ENCODE measurements at regions not wholly inside any gene's neighbourhood (a gene's known extent, or its start where the extent isn't known, plus 50 kb on each side); places are given as distances from the start of the nearest gene placed in this dataset.

- no peak overlapping the region for H3K4me3 Mint-ChIP-seq (ENCODE audit: unreplicated experiment)
- intact Hi-C loops (cut with micrococcal nuclease; ENCODE audit: unreplicated experiment): no loop called here
- no TSS peak for BruUV-seq (replicated peaks)
Measured at GRCh38 chr14:97730706-97731105, 933.5 kb downstream of the VRK1 start.

GRCh38 chr14:97731800-97732199 lies 934.6 kb downstream of the VRK1 start:
- no peaks in the 10 kb centered on the region for H3K36me3 ChIP-seq (ENCODE audit: control insufficient read depth, insufficient read depth, low read length)
- H3K4me3 ChIP-seq (ENCODE audit: low read depth, low read length): no peak overlapping the region
- intact Hi-C loops (cut with micrococcal nuclease; ENCODE audit: unreplicated experiment): no loop called here
- no peak overlapping the region for H3K27ac Mint-ChIP-seq (ENCODE audit: unreplicated experiment)
- H3K4me3 Mint-ChIP-seq (ENCODE audit: unreplicated experiment): no peak overlapping the region
- no peaks in the 10 kb centered on the region for H3K9me3 ChIP-seq
- H3K36me3 Mint-ChIP-seq (ENCODE audit: insufficient read depth, unreplicated experiment): no peaks in the 10 kb centered on the region
- peaks cover 9% of the 10 kb centered on the region for H3K9me3 Mint-ChIP-seq (ENCODE audit: unreplicated experiment)
- peaks cover 2% of the 10 kb centered on the region for H3K27me3 Mint-ChIP-seq (ENCODE audit: insufficient read depth, unreplicated experiment)
- ChIA-PET POLR2A (no interaction called here), CTCF (no interaction called here)
- no peak for TF ChIP-seq CTCF (IDR thresholded peaks at IDR 0.05; ENCODE audit: insufficient read depth in 1 of 2, low read depth in 1 of 2, low read length in 1 of 2, severe bottlenecking in 1 of 2, unreplicated experiment in 1 of 2)
- no TSS peak for BruUV-seq (replicated peaks)
- DNase-seq: no peak
- H3K4me1 Mint-ChIP-seq (ENCODE audit: low read depth, unreplicated experiment): no peaks in the 10 kb centered on the region
- H3K27me3 ChIP-seq (replicated peaks; ENCODE audit: control insufficient read depth, insufficient read depth, low read length): no peaks in the 10 kb centered on the region
- H3K4me1 ChIP-seq: no peaks in the 10 kb centered on the region

More at GRCh38 chr14:97730706-97731105, 933.5 kb downstream of the VRK1 start:
- Mint-ChIP-seq H3K4me1 (ENCODE audit: low read depth, unreplicated experiment) (no peaks in the 10 kb centered on the region), H3K27me3 (ENCODE audit: insufficient read depth, unreplicated experiment) (peaks cover 2% of the 10 kb centered on the region), H3K9me3 (ENCODE audit: unreplicated experiment) (peaks cover 9% of the 10 kb centered on the region), H3K36me3 (ENCODE audit: insufficient read depth, unreplicated experiment) (no peaks in the 10 kb centered on the region), H3K27ac (ENCODE audit: unreplicated experiment) (no peak overlapping the region)
- TF ChIP-seq CTCF (IDR thresholded peaks at IDR 0.05; ENCODE audit: insufficient read depth in 1 of 2, low read depth in 1 of 2, low read length in 1 of 2, severe bottlenecking in 1 of 2, unreplicated experiment in 1 of 2): no peak
- Histone ChIP-seq H3K36me3 (ENCODE audit: control insufficient read depth, insufficient read depth, low read length) (no peaks in the 10 kb centered on the region), H3K4me1 (no peaks in the 10 kb centered on the region), H3K27me3 (replicated peaks; ENCODE audit: control insufficient read depth, insufficient read depth, low read length) (no peaks in the 10 kb centered on the region), H3K4me3 (ENCODE audit: low read depth, low read length) (no peak overlapping the region), H3K9me3 (no peaks in the 10 kb centered on the region)
- ChIA-PET CTCF (no interaction called here), POLR2A (no interaction called here)
- no peak for DNase-seq

DNA sequence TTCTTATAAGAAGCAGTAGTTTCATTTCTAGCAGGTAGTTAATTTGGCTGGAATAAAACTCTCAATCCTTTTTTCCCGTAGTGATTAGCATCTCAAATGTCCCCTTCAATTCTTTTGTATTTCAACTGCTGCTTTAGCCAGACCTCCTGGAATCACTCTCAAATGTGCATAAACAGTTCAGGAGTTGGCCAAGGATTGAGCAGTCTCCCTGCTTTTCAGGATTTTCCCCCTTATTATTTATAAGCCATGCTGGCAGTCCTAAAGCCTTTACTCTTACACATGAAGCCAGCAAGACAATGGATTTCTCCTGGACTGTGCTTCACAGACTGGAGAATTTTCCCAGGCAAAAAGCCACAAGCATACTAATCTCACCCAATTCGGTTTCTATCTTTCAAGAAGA lies 950.1 kb downstream of the VRK1 start:
- Histone ChIP-seq H3K9me3 (no peaks in the 10 kb centered on the region), H3K36me3 (ENCODE audit: control insufficient read depth, insufficient read depth, low read length) (no peaks in the 10 kb centered on the region), H3K4me3 (ENCODE audit: low read depth, low read length) (no peak overlapping the region), H3K27me3 (replicated peaks; ENCODE audit: control insufficient read depth, insufficient read depth, low read length) (no peaks in the 10 kb centered on the region), H3K4me1 (no peaks in the 10 kb centered on the region)
- peaks cover 2% of the 10 kb centered on the region for H3K27me3 Mint-ChIP-seq (ENCODE audit: insufficient read depth, unreplicated experiment)
- H3K36me3 Mint-ChIP-seq (ENCODE audit: insufficient read depth, unreplicated experiment): no peaks in the 10 kb centered on the region
- no peaks in the 10 kb centered on the region for H3K9me3 Mint-ChIP-seq (ENCODE audit: unreplicated experiment)
- ChIA-PET CTCF (no interaction called here), POLR2A (no interaction called here)
- TF ChIP-seq CTCF (IDR thresholded peaks at IDR 0.05; ENCODE audit: insufficient read depth in 1 of 2, low read depth in 1 of 2, low read length in 1 of 2, severe bottlenecking in 1 of 2, unreplicated experiment in 1 of 2): no peak
- no TSS peak for BruUV-seq (replicated peaks)
- H3K4me1 Mint-ChIP-seq (ENCODE audit: low read depth, unreplicated experiment): no peaks in the 10 kb centered on the region
- intact Hi-C loops (cut with micrococcal nuclease; ENCODE audit: unreplicated experiment): no loop called here
- H3K27ac Mint-ChIP-seq (ENCODE audit: unreplicated experiment): no peak overlapping the region
- DNase-seq: no peak
- no peak overlapping the region for H3K4me3 Mint-ChIP-seq (ENCODE audit: unreplicated experiment)

All from Caco-2 (cell line).